Stimulated activated CD4-positive, alpha-beta T cell treated with anti-CD3 and anti-CD28 coated beads, Interleukin-2, amount 100 ng/mL, for 4 hours (primary cell): ENCODE measurements at regions not wholly inside any gene's neighbourhood (a gene's known extent, or its start where the extent isn't known, plus 50 kb on each side); places are given as distances from the start of the nearest gene placed in this dataset.

ENCODE experiments used
- DNase-seq: peaks from one replicate; pipeline ENCODE4 v3.0.0-alpha.2; 2020; ENCODE audit warnings: low read depth

- no peak for DNase-seq
Observed at GRCh38 chr13:109397285-109397684, 389.1 kb downstream of the IRS2 start.

- no peak for DNase-seq
Observed at GRCh38 chr13:109396266-109396665, 390.1 kb downstream of the IRS2 start.

GRCh38 chr13:109395014-109395413 is 391.4 kb downstream of the IRS2 start:
- no peak for DNase-seq

GRCh38 chr13:109394311-109394988 is 391.9 kb downstream of the IRS2 start:
- DNase-seq, result no peak

GRCh38 chr13:109393045-109393444 is 393.3 kb downstream of the IRS2 start:
- no peak for DNase-seq

GRCh38 chr13:109390391-109390790 is 396.0 kb downstream of the IRS2 start:
- no peak for DNase-seq

GRCh38 chr13:109389892-109390345 is 396.5 kb downstream of the IRS2 start:
- DNase-seq, result no peak

- DNase-seq, result no peak
Observed at GRCh38 chr13:109389456-109389855, 396.9 kb downstream of the IRS2 start.

- no peak for DNase-seq
Observed at GRCh38 chr13:109387471-109387870, 398.9 kb downstream of the IRS2 start.

GRCh38 chr13:109385242-109385560 is 401.2 kb downstream of the IRS2 start:
- DNase-seq, result no peak

GRCh38 chr13:109384491-109385241 is 401.7 kb downstream of the IRS2 start:
- DNase-seq, result no peak

- DNase-seq, result no peak
Observed at GRCh38 chr13:109383683-109384082, 402.7 kb downstream of the IRS2 start.

- no peak for DNase-seq
Observed at GRCh38 chr13:109381546-109382180, 404.7 kb downstream of the IRS2 start.

- no peak for DNase-seq
Observed at GRCh38 chr13:109380457-109380856, 405.9 kb downstream of the IRS2 start.

- no peak for DNase-seq
Observed at GRCh38 chr13:109379930-109380329, 406.5 kb downstream of the IRS2 start.

GRCh38 chr13:109376936-109377335 is 409.4 kb downstream of the IRS2 start:
- no peak for DNase-seq

- DNase-seq, result no peak
Observed at GRCh38 chr13:109374609-109375200, 411.7 kb downstream of the IRS2 start.

- no peak for DNase-seq
Observed at GRCh38 chr13:109372666-109373065, 413.7 kb downstream of the IRS2 start.

- DNase-seq, result no peak
Observed at GRCh38 chr13:109371066-109371465, 415.3 kb downstream of the IRS2 start.

- DNase-seq, result no peak
Observed at GRCh38 chr13:109370496-109370895, 415.9 kb downstream of the IRS2 start.

GRCh38 chr13:109369353-109370052 is 416.9 kb downstream of the IRS2 start:
- DNase-seq, result no peak

- no peak for DNase-seq
Observed at GRCh38 chr13:109368230-109368629, 418.2 kb downstream of the IRS2 start.
